HEK293 (cell line): ENCODE measurements at regions not wholly inside any gene's neighbourhood (a gene's known extent, or its start where the extent isn't known, plus 50 kb on each side); places are given as distances from the start of the nearest gene placed in this dataset.

ENCODE experiments used
- CTCF ChIA-PET: fragments of 350-600 bp; formaldehyde crosslinking; extraction: SDS; loops from one replicate; lab custom pipeline; 2021; ENCODE audit warnings: antibody characterized with exemption; lab: Yijun Ruan, JAX
- POLR2A ChIA-PET: fragments of 300-600 bp; formaldehyde crosslinking; extraction: SDS; loops from one replicate; lab custom pipeline; 2020; ENCODE audit warnings: antibody characterized with exemption, inconsistent platforms; lab: Yijun Ruan, JAX
- H3K27ac ChIP-seq: fragments of 200-500 bp; sonication (Bioruptor generic); 2 replicates; pipeline ENCODE4 v1.5.1; 2014; ENCODE audit warnings: low read depth, low read length, control low read depth, inconsistent platforms; ENCODE audit errors: extremely low read depth
- H3K36me3 ChIP-seq, 2 experiments: fragments of 200-500 bp in 1 of 2; sonication (Bioruptor generic) in 1 of 2; 1 replicate in 1 of 2; 2 replicates in 1 of 2; pipeline ENCODE4 v1.5.1; 2014 to 2017; ENCODE audit warnings: inconsistent platforms in 2 of 2, low read length in 2 of 2; ENCODE audit not compliant: control insufficient read depth in 2 of 2, insufficient read depth in 1 of 2
- H3K4me1 ChIP-seq: fragments of 200-500 bp; sonication (Bioruptor generic); 2 replicates; pipeline ENCODE4 v1.5.1; 2014; ENCODE audit warnings: mild to moderate bottlenecking, low read length, inconsistent platforms; ENCODE audit not compliant: control insufficient read depth, insufficient read depth
- H3K4me3 ChIP-seq: 2 replicates; pipeline ENCODE4 v1.5.1; 2011; ENCODE audit warnings: low read depth, mild to moderate bottlenecking, control low read depth, low read length, moderate library complexity
- H3K9me3 ChIP-seq: fragments of 200-500 bp; sonication (Bioruptor generic); 2 replicates; pipeline ENCODE4 v1.5.1; 2014; ENCODE audit warnings: low read depth, low read length, inconsistent platforms; ENCODE audit not compliant: control insufficient read depth, insufficient read depth
- GLIS2 ChIP-seq: fragments of 450-650 bp; formaldehyde crosslinking; IDR thresholded peaks from 2 replicates; pipeline ENCODE4 v1.5.1; 2016; ENCODE audit warnings: missing biosample characterization, missing genetic modification characterization
- HOXA7 ChIP-seq: sonication (generic); formaldehyde crosslinking; IDR thresholded peaks from 2 replicates; pipeline ENCODE4 v1.8.1; 2022; ENCODE audit warnings: missing genetic modification reagents, borderline replicate concordance
- KLF9 ChIP-seq: fragments of 450-650 bp; formaldehyde crosslinking; IDR thresholded peaks from 2 replicates; pipeline ENCODE4 v1.5.1; 2016; ENCODE audit warnings: missing biosample characterization, missing genetic modification characterization, low read depth
- MEIS1 ChIP-seq: sonication (generic); formaldehyde crosslinking; IDR thresholded peaks from 2 replicates; pipeline ENCODE4 v1.8.1; 2022; ENCODE audit warnings: missing genetic modification reagents, mild to moderate bottlenecking, borderline replicate concordance
- PRDM2 ChIP-seq: fragments of 450-650 bp; formaldehyde crosslinking; IDR thresholded peaks from 2 replicates; pipeline ENCODE4 v1.5.1; 2016; ENCODE audit warnings: missing biosample characterization, missing genetic modification characterization, borderline replicate concordance
- PRDM6 ChIP-seq: fragments of 450-650 bp; formaldehyde crosslinking; IDR thresholded peaks from 2 replicates; pipeline ENCODE4 v1.5.1; 2017; ENCODE audit warnings: missing biosample characterization, missing genetic modification characterization
- ZBTB1 ChIP-seq: fragments of 450-650 bp; formaldehyde crosslinking; IDR thresholded peaks from 2 replicates; pipeline ENCODE4 v1.5.1; 2016; ENCODE audit warnings: missing biosample characterization, missing genetic modification characterization
- ZBTB17 ChIP-seq: fragments of 450-650 bp; formaldehyde crosslinking; IDR thresholded peaks from 2 replicates; pipeline ENCODE4 v1.5.1; 2016; ENCODE audit warnings: missing biosample characterization, missing genetic modification characterization
- ZBTB20 ChIP-seq: fragments of 450-650 bp; formaldehyde crosslinking; IDR thresholded peaks from 2 replicates; pipeline ENCODE4 v1.5.1; 2016; ENCODE audit warnings: missing biosample characterization, missing genetic modification characterization
- ZBTB48 ChIP-seq: fragments of 450-650 bp; formaldehyde crosslinking; IDR thresholded peaks from 2 replicates; pipeline ENCODE4 v1.5.1; 2016; ENCODE audit warnings: missing biosample characterization, missing genetic modification characterization
- ZEB2 ChIP-seq: fragments of 450-650 bp; formaldehyde crosslinking; IDR thresholded peaks from 2 replicates; pipeline ENCODE4 v1.5.1; 2016; ENCODE audit warnings: missing biosample characterization, missing genetic modification characterization
- ZNF121 ChIP-seq: fragments of 450-650 bp; formaldehyde crosslinking; IDR thresholded peaks from 2 replicates; pipeline ENCODE4 v1.5.1; 2016; ENCODE audit warnings: missing biosample characterization, missing genetic modification characterization
- ZNF2 ChIP-seq: fragments of 450-650 bp; formaldehyde crosslinking; IDR thresholded peaks from 2 replicates; pipeline ENCODE4 v1.5.1; 2016; ENCODE audit warnings: missing biosample characterization, missing genetic modification characterization
- ZNF239 ChIP-seq: fragments of 450-650 bp; formaldehyde crosslinking; IDR thresholded peaks from 2 replicates; pipeline ENCODE4 v1.5.1; 2016; ENCODE audit warnings: missing biosample characterization, missing genetic modification characterization
- ZNF350 ChIP-seq: fragments of 450-650 bp; formaldehyde crosslinking; IDR thresholded peaks from 2 replicates; pipeline ENCODE4 v1.5.0; 2017; ENCODE audit warnings: missing biosample characterization, mild to moderate bottlenecking, missing genetic modification characterization
- ZNF423 ChIP-seq: fragments of 450-650 bp; formaldehyde crosslinking; IDR thresholded peaks from 2 replicates; pipeline ENCODE4 v1.5.1; 2016; ENCODE audit warnings: missing biosample characterization, missing genetic modification characterization
- ZNF521 ChIP-seq: fragments of 450-650 bp; formaldehyde crosslinking; IDR thresholded peaks from 2 replicates; pipeline ENCODE4 v1.5.1; 2017; ENCODE audit warnings: missing biosample characterization, mild to moderate bottlenecking, missing genetic modification characterization
- ZNF544 ChIP-seq: fragments of 450-650 bp; formaldehyde crosslinking; IDR thresholded peaks from 2 replicates; pipeline ENCODE4 v1.5.0; 2017; ENCODE audit warnings: missing biosample characterization, missing genetic modification characterization
- ZNF555 ChIP-seq: fragments of 450-650 bp; formaldehyde crosslinking; conservative IDR thresholded peaks from 2 replicates; pipeline ENCODE4 v1.5.1; 2017; ENCODE audit warnings: missing biosample characterization, mild to moderate bottlenecking, missing genetic modification characterization, inconsistent platforms
- ZNF596 ChIP-seq: fragments of 450-650 bp; IDR thresholded peaks from 2 replicates; pipeline ENCODE4 v1.5.0; 2018; ENCODE audit warnings: missing biosample characterization, mild to moderate bottlenecking, missing genetic modification characterization, moderate library complexity
- ZNF624 ChIP-seq: fragments of 450-650 bp; formaldehyde crosslinking; IDR thresholded peaks from 2 replicates; pipeline ENCODE4 v1.5.1; 2017; ENCODE audit warnings: missing biosample characterization, missing genetic modification characterization
- ZNF645 ChIP-seq: fragments of 450-650 bp; formaldehyde crosslinking; IDR thresholded peaks from 2 replicates; pipeline ENCODE4; 2016; ENCODE audit warnings: missing biosample characterization, missing genetic modification characterization
- ZNF658 ChIP-seq: fragments of 450-650 bp; formaldehyde crosslinking; IDR thresholded peaks from 2 replicates; pipeline ENCODE4; 2016; ENCODE audit warnings: missing biosample characterization, missing genetic modification characterization
- ZNF660 ChIP-seq: fragments of 450-650 bp; IDR thresholded peaks from 2 replicates; pipeline ENCODE4 v1.5.1; 2018; ENCODE audit warnings: missing biosample characterization, mild to moderate bottlenecking, missing genetic modification characterization
- ZNF664 ChIP-seq: fragments of 450-650 bp; formaldehyde crosslinking; IDR thresholded peaks from 2 replicates; pipeline ENCODE4 v1.5.1; 2016; ENCODE audit warnings: missing biosample characterization, missing genetic modification characterization
- ZNF792 ChIP-seq: fragments of 450-650 bp; formaldehyde crosslinking; IDR thresholded peaks from 2 replicates; pipeline ENCODE4 v1.5.1; 2016; ENCODE audit warnings: missing biosample characterization, missing genetic modification characterization
- ZSCAN23 ChIP-seq: fragments of 450-650 bp; formaldehyde crosslinking; IDR thresholded peaks from 2 replicates; pipeline ENCODE4 v1.5.1; 2016; ENCODE audit warnings: missing biosample characterization, missing genetic modification characterization
- ZSCAN30 ChIP-seq: fragments of 450-650 bp; IDR thresholded peaks from 2 replicates; pipeline ENCODE4 v1.5.1; 2018; ENCODE audit warnings: missing biosample characterization, mild to moderate bottlenecking, missing genetic modification characterization, moderate library complexity
- TF ChIP-seq, protein P1 (sequence below): fragments of 450-650 bp; IDR thresholded peaks from 2 replicates; pipeline ENCODE4 v1.5.1; 2018; ENCODE audit warnings: missing biosample characterization, missing genetic modification characterization

- Histone ChIP-seq H3K4me3 (no peak overlapping the region), H3K36me3 (no peaks in the 10 kb centered on the region), H3K27ac (no peak overlapping the region), H3K4me1 (no peaks in the 10 kb centered on the region), H3K9me3 (no peaks in the 10 kb centered on the region)
- POLR2A ChIA-PET = no interaction called here
- TF ChIP-seq ZNF350 (tag by site-specific recombination) = no peak
- no peak for TF ChIP-seq ZSCAN30 (tag by site-specific recombination)
- no peak for TF ChIP-seq HOXA7 (CRISPR knock-in tag)
- TF ChIP-seq ZBTB48 (tag by site-specific recombination) = no peak
- no peak for TF ChIP-seq ZNF555
- no peak for TF ChIP-seq ZNF624
- TF ChIP-seq ZNF544 (tag by site-specific recombination) = no peak
- TF ChIP-seq ZSCAN23 (tag by site-specific recombination) = no peak
- no peak for TF ChIP-seq PRDM6 (tag by site-specific recombination)
- TF ChIP-seq ZNF121 (tag by site-specific recombination) = no peak
- no peak for TF ChIP-seq ZNF658 (tag by site-specific recombination)
- no peak for TF ChIP-seq ZNF664
- TF ChIP-seq ZNF596 (tag by site-specific recombination) = no peak
- no peak for TF ChIP-seq ZNF645 (tag by site-specific recombination)
- no peak for TF ChIP-seq KLF9
- no peak for TF ChIP-seq ZNF239 (tag by site-specific recombination)
- TF ChIP-seq GLIS2 (tag by site-specific recombination) = no peak
- TF ChIP-seq ZNF660 = no peak
- CTCF ChIA-PET = no interaction called here
These were observed 67.9 kb upstream of the C3orf80 start for GRCh38 chr3:160157321-160157720.

DNA sequence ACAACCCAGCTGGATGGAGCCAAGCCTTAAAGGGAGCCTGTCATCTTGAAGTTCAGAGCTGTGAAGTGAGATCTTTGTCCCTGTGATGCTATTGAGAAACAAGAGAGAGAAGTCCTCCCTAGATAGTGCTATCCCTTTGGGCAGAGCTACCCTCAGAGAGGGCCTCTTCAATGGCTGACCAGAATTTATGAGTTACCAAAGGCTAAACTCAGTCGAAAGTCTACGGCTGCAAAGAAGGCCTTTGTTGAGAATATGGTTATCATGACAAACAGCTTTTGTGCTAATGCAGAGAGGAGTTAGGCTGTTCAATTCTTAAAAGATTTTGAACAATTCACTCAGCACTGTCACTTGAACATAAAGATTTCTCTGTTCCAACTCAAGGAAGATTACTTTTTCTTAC lies 65.9 kb upstream of the C3orf80 start:
- H3K36me3 ChIP-seq = no peaks in the 10 kb centered on the region
- H3K4me1 ChIP-seq = no peaks in the 10 kb centered on the region
- POLR2A ChIA-PET = no interaction called here
- no peaks in the 10 kb centered on the region for H3K9me3 ChIP-seq
- no peak overlapping the region for H3K4me3 ChIP-seq
- TF ChIP-seq ZBTB1 (tag by site-specific recombination) (no peak), MEIS1 (no peak), ZNF624 (no peak), ZNF2 (tag by site-specific recombination) (no peak), ZNF423 (no peak), ZBTB20 (no peak), ZEB2 (tag by site-specific recombination) (no peak), ZNF239 (tag by site-specific recombination) (no peak), ZBTB17 (tag by site-specific recombination) (no peak), ZNF521 (tag by site-specific recombination) (no peak), ZNF792 (no peak), PRDM2 (tag by site-specific recombination) (no peak)
- TF ChIP-seq, protein P1, sequence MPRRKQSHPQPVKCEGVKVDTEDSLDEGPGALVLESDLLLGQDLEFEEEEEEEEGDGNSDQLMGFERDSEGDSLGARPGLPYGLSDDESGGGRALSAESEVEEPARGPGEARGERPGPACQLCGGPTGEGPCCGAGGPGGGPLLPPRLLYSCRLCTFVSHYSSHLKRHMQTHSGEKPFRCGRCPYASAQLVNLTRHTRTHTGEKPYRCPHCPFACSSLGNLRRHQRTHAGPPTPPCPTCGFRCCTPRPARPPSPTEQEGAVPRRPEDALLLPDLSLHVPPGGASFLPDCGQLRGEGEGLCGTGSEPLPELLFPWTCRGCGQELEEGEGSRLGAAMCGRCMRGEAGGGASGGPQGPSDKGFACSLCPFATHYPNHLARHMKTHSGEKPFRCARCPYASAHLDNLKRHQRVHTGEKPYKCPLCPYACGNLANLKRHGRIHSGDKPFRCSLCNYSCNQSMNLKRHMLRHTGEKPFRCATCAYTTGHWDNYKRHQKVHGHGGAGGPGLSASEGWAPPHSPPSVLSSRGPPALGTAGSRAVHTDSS (tag by site-specific recombination) = no peak
- TF ChIP-seq, all 188 proteins: peak for 0
- CTCF ChIA-PET = interaction anchor here (1.5 kb wide), 1 partner anchor 254 kb away, joined by 4 read pairs; no protein-coding TSS in a partner anchor
- no peak overlapping the region for H3K27ac ChIP-seq
